ENCODE measurements at regions not wholly inside any gene's neighbourhood (a gene's known extent, or its start where the extent isn't known, plus 50 kb on each side); places are given as distances from the start of the nearest gene placed in this dataset.

DNA sequence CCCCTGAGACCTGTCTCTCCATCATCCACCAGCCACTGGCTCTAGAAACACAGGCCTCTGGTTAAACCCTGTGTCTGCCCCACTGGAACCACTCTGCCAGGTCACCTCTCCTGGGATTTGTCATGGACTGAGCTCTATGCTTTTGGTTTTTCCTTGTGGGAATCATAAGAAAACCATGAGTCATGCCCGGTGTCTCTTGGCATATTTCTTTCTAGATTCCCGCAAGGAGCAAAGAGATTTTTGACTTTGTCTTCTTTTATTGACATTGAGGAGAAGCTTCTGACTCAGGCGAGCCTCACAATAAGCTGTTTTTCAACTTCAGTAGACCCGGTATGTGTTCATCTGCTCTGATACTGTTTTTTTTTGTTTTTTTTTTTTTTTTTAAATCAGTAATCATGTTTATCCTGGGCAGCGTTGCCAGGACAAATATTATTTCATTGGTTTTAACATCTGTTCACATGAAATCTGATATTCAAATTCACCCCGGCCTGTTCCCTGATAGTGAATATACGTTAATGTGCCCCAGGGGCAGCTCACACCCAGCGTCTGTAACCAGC, 207.1 kb downstream of the ACKR3 start:
- TF ChIP-seq EZH2phosphoT487 (IDR thresholded peaks at IDR 0.05; ENCODE audit: low read depth, severe bottlenecking, unreplicated experiment) = no peak
- TF ChIP-seq, protein P1, sequence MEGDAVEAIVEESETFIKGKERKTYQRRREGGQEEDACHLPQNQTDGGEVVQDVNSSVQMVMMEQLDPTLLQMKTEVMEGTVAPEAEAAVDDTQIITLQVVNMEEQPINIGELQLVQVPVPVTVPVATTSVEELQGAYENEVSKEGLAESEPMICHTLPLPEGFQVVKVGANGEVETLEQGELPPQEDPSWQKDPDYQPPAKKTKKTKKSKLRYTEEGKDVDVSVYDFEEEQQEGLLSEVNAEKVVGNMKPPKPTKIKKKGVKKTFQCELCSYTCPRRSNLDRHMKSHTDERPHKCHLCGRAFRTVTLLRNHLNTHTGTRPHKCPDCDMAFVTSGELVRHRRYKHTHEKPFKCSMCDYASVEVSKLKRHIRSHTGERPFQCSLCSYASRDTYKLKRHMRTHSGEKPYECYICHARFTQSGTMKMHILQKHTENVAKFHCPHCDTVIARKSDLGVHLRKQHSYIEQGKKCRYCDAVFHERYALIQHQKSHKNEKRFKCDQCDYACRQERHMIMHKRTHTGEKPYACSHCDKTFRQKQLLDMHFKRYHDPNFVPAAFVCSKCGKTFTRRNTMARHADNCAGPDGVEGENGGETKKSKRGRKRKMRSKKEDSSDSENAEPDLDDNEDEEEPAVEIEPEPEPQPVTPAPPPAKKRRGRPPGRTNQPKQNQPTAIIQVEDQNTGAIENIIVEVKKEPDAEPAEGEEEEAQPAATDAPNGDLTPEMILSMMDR (IDR thresholded peaks at IDR 0.05; ENCODE audit: poor library complexity) = no peak
